ENCODE measurements at regions not wholly inside any gene's neighbourhood (a gene's known extent, or its start where the extent isn't known, plus 50 kb on each side); places are given as distances from the start of the nearest gene placed in this dataset.
"Not testable (repeated sequence)": the region's sequence is repeated elsewhere in the genome, so short reads cannot be mapped to it uniquely, and the experiment has no call there.

DNA sequence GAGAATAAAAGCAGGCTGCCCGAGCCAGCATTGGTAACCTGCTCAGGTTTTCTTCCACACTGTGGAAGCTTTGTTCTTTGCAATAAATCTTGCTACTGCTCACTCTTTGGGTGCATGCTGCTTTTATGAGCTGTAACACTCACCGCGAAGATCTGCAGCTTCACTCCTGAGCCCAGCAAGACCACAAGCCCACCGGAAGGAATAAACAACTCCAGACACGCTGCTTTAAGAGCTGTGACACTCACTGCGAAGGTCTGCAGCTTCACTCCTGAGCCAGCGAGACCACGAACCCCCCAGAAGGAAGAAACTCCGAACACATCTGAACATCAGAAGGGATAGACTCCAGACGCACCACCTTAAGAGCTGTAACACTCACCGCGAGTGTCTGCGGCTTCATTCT lies 60.4 kb upstream of the CAPRIN1 start:
- not testable (repeated sequence) for TF ChIP-seq FOXA1 (IDR thresholded peaks at IDR 0.05); CTBP1 (IDR thresholded peaks at IDR 0.05; ENCODE audit: borderline replicate concordance); HDGF (IDR thresholded peaks at IDR 0.05; ENCODE audit: borderline replicate concordance); FOXM1 (IDR thresholded peaks at IDR 0.05; ENCODE audit: borderline replicate concordance); TARDBP (IDR thresholded peaks at IDR 0.05)

Data from HEK293T (cell line).